NCI-H2029 treated with DMSO at 0.1 percent for 48 hours (cell line): ENCODE measurements at regions not wholly inside any gene's neighbourhood (a gene's known extent, or its start where the extent isn't known, plus 50 kb on each side); places are given as distances from the start of the nearest gene placed in this dataset.

ENCODE experiments used
- DNase-seq: peaks from one replicate; lab custom pipeline; 2025; lab: John Stamatoyannopoulos, UW

DNA sequence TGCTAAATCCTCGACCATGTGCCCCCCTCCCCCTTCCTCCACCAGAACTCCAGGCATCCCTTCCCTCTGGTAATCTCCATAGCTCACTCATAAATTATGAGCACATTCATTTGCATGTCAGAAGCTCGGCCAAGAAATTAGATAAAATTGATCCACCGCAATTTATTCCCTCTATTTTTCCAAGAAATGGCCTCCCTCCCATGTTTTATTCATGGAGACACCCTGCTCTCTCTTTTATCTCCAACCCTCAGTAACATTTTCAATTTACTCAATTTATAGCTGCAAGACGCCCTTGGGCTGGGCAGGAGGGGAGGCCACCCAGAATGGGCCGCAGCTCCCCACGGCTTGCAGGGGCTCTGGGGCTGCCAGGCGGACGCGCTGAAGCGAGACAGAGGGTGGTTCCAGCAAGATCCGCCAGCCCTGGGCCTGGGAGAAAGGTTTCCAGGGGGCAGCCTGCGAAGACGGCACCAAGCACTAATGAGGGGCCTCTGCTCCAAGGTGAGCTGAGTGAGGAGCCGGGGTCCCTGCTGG lies 54.7 kb upstream of the ZNF423 start:
- no peak for DNase-seq

DNA sequence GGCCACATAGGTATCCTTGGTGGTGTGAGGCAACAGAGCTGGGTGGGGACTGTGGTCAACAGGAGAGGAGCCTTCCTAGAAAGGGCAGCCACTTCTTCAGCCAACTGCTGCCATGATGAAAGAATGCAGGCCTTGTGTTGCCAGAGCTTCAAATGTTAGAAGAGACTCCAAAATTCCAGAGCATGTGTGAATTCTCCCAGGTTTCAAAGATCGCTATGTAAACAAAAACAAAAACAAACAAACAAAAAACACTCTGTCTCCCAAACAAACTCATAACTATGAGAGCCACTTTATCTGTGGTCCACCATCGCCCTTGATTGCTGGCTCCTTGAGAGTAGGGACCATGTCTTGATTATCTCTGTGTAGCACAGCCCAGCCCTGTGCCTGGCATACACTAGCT lies 55.5 kb upstream of the ZNF423 start:
- no peak for DNase-seq

DNA sequence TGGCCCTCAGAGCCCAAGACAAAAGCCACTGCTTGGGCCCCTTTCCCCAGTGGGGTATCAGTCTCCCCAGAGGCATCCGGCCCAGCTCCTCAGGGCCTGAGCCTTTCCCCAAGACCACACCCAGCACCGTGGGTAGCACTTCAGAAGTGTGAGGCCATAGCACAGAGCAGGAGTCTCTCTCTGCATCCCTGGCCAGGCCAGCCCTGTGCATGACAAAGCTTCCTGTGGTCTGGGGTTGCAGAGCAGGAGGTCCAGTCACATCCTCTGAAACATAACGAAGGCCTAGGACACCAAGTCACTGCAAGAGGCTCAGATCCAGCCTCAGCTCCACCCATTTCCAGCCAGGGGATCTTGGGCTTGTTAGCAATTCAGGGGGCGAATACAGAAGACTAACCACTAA lies 56.8 kb upstream of the ZNF423 start:
- no peak for DNase-seq

DNA sequence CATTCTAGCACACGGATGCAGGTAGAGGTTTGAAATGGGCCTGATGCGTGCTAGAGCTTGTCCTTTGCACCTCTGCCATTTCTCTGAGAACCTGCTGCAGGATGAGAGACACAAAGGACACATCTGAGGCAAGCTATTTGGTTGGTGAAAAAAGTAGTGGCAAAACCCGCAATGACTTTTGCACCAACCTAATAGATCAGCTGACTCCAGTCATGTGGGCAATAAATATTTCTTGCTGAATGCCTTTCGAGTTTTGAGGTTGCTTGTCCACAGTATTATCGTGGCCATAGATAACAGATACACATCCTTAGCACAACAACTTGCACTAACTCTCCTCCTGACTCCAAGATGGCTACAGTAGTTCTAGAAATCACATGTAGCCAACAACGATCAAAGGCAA lies 57.8 kb upstream of the ZNF423 start:
- DNase-seq = no peak

DNA sequence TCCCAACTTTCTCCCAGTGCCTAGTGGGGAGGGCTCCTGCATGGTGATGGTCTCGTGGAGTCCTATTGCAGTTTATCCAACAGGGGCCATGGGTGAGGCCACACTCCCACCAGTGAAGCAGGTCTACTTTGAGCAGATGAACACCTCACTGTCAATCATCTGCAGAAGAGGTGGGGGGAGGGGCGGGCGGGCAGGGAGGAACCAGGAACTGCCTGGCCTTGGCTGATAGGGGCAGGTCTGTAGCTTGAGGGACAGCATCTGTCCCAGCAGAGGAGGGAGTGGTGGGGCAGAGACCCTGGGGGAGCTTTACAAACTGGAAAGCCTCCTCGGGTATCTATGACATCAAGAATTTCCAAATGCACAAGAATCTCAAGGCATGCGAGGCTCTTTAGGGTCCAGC lies 58.7 kb upstream of the ZNF423 start:
- no peak for DNase-seq

DNA sequence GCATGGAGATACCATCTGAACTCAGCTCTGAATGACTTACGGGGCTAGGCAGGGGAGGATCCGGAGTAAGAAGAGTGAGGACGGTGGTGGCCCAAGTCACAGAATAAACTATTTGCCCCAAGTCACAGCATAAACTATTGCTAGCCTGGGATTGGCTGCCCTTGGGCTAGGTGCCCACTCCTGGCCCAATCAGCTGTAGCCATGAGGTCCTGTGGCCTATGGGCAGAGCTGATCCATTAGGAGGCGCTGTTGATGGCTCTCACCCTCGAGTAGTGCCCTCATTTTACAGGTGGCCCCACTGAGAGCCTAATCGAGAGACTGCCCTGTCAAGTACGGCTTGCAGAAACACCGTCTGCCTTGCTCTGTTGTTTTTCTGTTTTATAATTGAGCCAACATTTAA lies 62.3 kb upstream of the ZNF423 start:
- DNase-seq = no peak

DNA sequence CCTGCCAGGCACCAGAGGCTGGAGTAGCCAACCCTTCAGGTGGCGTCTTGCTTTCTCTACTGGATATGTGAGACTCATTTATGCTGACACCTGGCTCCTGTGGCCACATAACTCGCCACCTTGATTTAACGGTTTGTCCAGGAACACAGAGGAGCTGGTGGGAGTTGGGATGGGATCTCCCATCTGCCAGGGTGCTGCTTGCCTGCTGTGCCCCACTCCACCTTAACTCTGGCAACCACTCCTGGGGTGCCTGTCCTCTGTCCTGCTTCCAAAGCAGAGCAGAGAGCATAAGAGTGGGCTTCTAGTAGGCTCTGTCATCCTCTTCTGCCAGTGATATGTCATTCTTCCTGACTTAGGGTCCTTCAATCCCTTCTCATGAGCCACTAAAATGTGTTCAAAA lies 63.4 kb upstream of the ZNF423 start:
- no peak for DNase-seq

DNA sequence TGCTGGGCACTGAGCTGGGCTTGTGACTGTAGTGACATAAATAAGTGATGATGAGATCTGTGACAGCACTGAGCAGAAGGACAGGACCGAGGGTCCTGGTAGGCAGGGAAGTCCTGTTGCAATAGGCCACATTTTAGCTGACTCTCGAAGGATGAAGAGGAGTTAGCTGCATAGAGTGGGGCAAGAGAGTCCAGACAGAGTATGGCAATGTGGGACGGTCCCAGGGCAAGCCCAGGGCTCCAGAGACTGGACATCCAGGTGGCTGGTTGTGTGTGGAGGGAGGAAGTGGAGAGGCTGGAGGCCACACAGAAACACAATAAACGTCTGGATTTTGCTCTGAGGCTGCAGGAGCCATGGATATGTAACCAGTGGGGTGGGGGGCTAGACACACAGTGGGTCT lies 64.5 kb upstream of the ZNF423 start:
- DNase-seq = no peak

DNA sequence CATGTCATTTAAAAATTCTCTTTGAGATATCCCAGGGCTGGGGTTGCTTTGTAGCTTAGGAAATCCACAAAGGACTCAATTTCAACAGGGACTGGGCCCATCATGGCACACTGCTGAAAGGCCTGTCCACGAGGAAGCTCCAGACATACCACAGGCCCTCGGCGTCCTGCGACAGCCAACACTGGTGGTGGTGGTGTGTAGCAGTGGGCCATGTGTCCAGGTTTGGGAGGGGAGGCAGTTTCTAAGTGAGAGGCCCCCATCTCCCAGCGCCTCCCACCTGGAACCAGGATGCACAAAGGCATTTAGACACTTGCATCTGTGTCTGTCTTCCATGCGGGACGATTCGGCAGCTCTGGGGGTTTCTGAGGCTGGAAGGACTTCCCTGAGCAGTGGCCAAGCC lies 65.2 kb upstream of the ZNF423 start:
- DNase-seq = no peak

DNA sequence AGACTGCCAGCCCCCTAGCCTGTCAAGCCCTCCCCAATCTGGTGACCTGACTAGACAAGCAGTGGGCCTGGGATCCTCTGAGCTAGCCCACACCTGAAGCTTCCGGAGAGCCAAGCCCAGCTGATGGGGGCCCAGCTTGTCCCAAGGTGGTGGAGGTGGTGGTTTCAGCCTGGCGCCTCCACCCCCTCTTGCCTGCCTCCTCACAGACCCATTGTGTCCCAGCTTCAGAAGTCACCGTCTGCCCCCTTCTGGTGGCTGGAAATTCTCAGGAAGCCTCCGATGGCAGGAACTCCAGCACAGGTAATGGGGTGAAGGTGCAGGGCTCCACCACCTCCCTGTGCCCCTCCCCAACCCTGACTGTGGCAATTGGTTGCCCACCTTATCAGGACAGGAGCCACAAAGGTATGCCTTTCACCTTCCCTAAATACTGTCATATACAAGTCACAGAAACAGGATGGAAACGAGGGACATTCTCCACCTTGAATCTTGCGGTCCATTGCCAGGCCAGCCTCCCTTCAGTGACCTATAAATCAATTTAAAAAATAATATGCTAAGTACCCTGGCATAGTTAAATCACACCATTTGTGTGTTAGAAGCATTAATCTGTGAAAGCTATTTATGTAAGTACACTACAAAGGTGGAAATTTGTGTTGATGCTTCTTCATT lies 66.0 kb upstream of the ZNF423 start:
- DNase-seq = no peak

DNA sequence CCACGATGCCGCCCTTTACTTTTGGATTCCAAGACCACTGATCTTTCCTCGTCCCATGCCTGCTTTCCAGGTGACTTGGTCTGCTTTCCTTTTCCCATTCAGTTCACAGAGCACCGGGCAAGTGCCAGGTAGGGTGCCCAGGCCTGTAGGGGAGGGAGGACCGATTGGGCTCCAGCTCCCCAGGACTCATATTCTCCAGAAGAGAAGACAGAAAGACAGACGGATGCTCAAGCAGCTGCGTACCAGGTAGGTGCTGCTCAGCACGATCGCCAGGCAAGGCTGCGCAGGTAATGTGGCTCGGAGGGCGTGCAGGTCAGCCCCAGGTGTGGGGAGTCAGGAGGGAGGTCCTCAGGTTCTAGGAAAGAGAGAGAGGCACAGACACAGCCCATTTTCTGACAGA lies 67.5 kb upstream of the ZNF423 start:
- DNase-seq = no peak

DNA sequence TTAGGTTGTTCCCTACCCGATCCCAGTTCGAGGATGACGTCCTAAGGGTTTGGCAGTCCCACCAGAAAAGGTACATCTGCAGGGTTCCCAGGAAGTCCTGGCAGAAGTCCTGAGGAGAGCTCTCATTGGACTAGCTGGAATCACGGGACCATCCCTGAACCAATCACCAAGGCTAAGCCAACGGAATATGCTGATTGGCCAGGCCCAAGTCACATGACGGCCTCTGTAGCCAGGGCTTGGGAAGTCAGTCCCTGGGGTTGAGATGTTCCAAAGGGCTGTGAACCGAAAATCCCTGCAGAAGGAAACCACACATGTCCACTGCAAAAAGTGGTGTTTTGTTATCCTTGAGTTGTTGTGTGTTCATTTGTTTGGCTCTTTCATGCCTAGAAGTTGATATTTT lies 68.2 kb upstream of the ZNF423 start:
- DNase-seq = no peak

DNA sequence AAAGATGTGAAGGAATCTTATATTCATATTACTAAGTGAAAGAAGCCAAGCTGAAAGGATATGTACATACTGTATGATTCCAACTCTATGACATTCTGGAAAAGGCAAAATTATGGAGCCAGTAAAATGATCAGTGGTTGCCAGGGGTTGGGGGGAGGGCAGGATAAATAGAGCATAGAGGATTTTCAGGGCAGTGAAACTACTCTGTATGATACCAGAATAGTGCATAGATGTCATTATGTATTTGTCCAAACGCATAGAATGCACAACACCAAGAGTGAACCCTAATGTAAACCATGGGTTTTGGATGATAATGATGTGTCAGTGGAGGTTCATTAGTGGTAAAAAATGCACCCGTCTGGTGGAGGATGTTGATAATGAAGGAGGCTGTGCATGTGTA lies 71.0 kb upstream of the ZNF423 start:
- no peak for DNase-seq

DNA sequence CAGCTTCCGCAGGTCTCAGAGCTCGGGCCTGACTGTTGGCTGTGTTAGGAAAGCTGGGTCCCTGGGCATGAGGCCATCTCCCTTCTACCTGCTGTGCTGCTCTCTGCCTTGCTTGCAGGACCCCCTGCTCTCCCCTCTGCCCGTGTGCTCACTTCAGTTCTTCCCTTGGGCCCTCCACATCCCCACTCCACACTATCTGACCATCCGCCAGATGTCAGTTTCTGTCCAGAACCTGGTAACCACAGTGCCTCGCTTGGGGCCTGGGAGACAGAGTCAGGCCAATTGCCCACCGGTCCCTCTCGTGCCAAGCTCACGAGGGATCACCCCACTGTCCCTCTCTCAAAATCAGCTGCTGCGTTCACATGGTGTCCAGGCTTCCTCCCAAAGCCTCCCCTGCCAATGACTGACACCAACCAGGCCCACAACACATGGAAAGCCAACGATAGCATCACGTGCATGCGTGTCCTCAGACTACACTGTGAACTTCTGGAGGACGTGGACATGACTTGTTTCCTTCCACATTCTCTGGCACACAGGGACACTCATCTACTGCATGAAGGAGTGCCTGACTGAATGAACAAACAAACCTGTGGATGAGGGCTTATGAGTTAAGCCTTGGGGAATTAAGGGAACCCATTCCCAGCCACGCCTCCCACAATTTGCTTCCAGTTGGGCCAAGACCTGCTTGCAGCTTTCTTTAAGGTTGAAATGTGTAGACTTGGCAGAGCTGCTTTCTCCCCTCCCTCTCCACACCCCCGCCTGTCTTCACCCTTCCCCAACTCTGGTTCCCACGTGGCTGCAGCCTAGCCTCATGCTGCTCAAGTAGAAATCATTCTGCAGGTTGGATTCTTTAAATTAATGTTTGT lies 72.5 kb upstream of the ZNF423 start:
- no peak for DNase-seq

DNA sequence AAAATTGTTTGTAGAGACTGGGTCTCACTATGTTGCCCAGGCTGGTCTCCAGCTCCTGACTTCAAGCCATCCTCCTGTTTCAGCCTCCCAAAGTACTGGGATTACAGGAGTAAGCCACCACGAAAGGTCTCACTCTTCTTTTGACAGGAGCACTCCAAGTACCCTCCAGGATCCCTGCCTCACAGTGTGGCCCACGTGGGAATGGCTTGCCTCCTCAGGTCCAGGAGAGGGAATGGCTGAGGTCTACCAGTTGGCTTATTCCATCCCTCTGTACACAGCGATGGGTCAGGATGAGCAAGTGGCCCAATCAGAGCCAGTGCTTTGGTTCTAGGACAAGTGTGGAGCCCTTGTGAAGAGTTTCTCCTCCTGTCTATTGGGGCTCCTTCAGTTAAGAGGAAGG lies 73.7 kb upstream of the ZNF423 start:
- DNase-seq = no peak

DNA sequence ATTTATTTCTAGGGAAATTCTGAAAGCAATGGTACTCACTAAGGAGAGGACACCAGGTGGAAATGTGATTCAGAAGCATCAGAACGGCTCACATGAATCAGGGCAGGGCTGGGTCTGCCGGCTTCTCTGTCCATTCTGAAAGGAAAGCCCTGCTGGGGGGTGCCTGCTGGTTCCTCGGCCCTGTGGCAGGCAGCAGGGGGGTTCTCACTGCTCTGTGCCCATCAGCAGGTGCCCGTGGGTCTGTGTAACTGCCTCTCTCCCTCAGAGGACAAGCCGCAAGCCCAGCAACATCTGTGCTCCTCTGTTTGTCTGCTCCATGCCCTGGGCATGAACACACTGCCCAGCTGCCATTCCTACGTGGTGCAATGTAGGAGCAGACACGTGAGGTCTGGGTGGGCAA lies 74.9 kb upstream of the ZNF423 start:
- DNase-seq = no peak

DNA sequence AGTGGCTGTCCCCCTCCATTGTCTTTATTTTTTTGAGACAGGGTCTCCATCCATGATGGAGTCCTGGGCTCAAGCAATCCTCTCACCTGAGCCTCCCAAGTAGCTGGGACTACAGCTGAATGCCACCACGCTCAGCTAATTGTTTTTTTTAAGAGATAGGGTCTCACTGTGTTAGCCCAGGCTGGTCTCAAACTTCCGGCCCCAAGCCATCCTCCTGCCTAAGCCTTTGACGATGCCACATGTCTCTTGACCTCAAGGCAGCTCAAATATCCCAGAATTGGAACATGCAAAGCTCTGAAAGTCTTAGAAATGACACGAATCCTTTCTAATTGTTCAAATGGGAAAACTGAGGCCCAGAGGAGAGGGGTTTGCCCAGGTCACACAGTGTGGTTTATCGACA lies 75.4 kb upstream of the ZNF423 start:
- no peak for DNase-seq

DNA sequence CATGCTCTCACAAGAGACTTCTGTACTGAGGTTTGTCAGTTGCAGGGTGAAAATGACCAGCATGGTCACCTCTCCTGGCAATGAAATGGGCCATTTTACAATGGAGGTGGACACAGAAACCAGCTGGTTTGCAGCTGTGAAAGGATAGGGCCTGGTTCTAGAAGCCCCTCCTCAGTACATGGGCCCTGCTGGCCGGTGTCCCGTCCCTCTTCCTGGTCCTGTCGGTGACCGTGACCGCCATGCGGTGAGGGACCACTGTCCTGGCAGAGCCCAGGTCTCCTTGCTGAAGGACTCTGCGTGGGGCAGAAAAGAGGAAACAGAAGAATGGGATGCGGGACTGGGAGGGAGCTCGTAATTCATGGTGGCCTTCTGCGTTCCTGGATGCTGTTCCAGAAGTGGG lies 76.0 kb upstream of the ZNF423 start:
- DNase-seq = no peak

DNA sequence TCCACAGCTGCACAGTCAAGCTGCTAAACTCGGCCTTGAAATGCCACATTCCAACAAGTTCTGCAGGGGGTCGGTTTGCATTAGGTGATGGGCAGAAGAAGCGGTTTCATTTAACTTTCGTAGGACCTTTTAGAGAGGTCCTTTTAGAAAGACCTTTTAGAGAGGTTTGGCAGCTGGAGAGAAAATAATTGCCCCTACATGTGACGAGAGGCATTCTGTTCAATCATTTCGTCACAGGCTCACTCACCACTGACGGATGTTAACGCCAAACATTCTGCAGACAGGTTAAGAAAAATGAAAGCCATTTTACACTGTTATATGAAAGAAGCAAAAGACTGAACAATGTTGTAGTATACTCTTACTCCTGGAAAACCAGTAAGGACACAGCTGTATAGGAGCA lies 76.5 kb upstream of the ZNF423 start:
- no peak for DNase-seq

DNA sequence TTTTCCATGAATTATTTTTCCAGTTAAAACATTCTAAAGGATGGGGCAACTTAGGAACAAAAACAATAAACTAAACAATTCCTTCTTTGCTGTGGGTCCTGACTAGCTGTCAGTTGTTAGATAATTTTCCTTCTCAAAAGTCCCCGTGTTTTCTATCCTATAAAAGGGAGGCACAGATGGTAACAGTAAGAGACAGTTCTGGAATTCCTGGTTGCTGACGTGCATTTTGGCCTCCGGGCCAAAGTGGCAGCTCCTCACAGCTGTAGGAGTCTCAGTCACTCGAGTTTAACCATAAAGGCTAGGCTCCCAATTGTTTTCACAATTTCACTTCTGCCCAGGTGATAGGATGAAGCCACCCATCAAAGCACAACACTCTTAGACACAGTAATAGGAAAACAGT lies 77.0 kb upstream of the ZNF423 start:
- DNase-seq = no peak

DNA sequence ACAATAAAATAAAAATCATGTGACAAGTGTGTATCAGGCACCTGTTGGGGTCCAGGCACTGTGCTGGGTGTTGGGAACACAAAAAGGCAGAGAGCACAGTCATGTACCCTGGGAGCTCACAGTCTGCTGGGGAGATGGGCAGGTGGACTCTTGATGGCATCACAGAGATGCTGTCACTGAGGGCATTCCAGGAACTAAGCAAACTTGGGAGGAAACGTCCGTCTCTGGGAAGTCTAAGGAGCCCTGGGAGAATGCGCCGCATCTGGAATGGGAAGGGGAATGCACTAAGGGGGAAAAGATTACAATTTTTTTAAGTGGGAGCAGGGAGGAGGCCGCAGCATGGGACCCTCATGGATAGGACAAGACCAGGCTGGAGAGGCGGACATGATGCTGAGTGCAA lies 80.9 kb upstream of the ZNF423 start:
- no peak for DNase-seq

DNA sequence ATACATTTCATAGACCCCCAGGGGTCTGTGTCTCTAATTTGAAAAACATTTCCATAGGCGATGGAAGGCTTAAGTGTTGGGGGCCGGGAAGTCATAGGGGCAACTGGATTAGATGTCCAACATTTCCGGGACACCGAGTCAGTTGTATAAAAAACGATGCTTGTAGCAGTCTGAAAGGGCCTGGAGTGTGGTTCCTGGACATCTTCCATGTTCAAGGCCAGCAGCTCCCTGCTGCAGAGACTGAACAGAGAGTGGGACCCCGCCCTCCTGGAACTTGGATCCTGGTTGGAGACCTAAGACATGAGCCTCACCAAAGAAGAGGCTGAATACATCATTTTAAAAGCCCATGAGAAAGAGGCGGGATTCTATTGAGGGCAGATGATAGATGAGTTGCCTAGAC lies 82.0 kb upstream of the ZNF423 start:
- DNase-seq = no peak

DNA sequence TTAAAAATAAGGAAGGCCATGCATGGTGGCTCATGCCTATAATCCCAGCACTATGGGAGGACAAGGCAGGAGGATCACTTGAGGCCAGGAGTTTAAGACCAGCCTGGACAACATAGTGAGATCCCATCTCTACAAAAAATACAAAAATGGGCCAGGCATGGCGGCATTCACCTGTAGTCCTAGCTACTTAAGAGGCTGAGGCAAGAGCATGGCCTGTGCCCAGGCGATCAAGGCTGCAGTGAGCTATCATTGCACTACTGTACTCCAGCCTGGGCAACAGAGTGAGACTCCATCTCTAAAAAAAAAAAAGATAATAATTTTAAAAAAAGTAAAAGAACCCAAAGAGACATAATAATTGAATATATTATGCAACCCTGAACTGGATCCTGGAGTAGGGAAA lies 83.6 kb upstream of the ZNF423 start:
- DNase-seq = no peak
